ENCODE measurements at regions not wholly inside any gene's neighbourhood (a gene's known extent, or its start where the extent isn't known, plus 50 kb on each side); places are given as distances from the start of the nearest gene placed in this dataset.

DNA sequence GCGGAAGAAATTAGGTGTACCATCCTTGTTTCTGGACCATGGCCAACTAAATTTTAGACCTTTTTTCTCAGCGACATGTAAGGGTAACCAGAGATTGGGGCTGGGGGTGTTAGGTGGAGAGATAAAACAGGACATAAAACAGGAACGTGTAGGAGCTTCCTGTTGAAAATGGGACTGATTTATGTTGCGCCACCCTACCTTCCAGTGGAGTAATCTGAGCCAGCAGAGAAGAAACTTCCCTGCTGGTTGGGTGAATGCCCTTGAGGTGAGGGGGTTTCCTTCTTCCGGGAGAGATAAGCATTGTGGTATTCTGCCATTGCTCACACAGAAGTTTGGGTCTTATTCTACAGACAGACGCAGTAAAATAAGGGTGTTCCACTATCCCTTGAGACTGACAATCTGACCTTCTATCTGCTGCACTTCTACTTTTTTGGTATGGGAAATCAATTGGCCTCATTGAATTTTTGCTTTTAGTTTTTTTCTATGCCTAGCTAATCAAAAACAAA lies 417.6 kb downstream of the PCNX1 start:
- TF ChIP-seq, protein P1, sequence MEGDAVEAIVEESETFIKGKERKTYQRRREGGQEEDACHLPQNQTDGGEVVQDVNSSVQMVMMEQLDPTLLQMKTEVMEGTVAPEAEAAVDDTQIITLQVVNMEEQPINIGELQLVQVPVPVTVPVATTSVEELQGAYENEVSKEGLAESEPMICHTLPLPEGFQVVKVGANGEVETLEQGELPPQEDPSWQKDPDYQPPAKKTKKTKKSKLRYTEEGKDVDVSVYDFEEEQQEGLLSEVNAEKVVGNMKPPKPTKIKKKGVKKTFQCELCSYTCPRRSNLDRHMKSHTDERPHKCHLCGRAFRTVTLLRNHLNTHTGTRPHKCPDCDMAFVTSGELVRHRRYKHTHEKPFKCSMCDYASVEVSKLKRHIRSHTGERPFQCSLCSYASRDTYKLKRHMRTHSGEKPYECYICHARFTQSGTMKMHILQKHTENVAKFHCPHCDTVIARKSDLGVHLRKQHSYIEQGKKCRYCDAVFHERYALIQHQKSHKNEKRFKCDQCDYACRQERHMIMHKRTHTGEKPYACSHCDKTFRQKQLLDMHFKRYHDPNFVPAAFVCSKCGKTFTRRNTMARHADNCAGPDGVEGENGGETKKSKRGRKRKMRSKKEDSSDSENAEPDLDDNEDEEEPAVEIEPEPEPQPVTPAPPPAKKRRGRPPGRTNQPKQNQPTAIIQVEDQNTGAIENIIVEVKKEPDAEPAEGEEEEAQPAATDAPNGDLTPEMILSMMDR (IDR thresholded peaks at IDR 0.05; ENCODE audit: insufficient read depth, low read length): no peak
- TF ChIP-seq, protein P2, sequence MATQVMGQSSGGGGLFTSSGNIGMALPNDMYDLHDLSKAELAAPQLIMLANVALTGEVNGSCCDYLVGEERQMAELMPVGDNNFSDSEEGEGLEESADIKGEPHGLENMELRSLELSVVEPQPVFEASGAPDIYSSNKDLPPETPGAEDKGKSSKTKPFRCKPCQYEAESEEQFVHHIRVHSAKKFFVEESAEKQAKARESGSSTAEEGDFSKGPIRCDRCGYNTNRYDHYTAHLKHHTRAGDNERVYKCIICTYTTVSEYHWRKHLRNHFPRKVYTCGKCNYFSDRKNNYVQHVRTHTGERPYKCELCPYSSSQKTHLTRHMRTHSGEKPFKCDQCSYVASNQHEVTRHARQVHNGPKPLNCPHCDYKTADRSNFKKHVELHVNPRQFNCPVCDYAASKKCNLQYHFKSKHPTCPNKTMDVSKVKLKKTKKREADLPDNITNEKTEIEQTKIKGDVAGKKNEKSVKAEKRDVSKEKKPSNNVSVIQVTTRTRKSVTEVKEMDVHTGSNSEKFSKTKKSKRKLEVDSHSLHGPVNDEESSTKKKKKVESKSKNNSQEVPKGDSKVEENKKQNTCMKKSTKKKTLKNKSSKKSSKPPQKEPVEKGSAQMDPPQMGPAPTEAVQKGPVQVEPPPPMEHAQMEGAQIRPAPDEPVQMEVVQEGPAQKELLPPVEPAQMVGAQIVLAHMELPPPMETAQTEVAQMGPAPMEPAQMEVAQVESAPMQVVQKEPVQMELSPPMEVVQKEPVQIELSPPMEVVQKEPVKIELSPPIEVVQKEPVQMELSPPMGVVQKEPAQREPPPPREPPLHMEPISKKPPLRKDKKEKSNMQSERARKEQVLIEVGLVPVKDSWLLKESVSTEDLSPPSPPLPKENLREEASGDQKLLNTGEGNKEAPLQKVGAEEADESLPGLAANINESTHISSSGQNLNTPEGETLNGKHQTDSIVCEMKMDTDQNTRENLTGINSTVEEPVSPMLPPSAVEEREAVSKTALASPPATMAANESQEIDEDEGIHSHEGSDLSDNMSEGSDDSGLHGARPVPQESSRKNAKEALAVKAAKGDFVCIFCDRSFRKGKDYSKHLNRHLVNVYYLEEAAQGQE (IDR thresholded peaks at IDR 0.05; ENCODE audit: insufficient replicate concordance, low read depth): no peak
- TF ChIP-seq POLR2AphosphoS5 (IDR thresholded peaks at IDR 0.05; ENCODE audit: low read depth): no peak
- no peak for TF ChIP-seq SPI1 (IDR thresholded peaks at IDR 0.05; ENCODE audit: borderline replicate concordance, low read depth)
